ENCODE measurements at regions not wholly inside any gene's neighbourhood (a gene's known extent, or its start where the extent isn't known, plus 50 kb on each side); places are given as distances from the start of the nearest gene placed in this dataset.

DNA sequence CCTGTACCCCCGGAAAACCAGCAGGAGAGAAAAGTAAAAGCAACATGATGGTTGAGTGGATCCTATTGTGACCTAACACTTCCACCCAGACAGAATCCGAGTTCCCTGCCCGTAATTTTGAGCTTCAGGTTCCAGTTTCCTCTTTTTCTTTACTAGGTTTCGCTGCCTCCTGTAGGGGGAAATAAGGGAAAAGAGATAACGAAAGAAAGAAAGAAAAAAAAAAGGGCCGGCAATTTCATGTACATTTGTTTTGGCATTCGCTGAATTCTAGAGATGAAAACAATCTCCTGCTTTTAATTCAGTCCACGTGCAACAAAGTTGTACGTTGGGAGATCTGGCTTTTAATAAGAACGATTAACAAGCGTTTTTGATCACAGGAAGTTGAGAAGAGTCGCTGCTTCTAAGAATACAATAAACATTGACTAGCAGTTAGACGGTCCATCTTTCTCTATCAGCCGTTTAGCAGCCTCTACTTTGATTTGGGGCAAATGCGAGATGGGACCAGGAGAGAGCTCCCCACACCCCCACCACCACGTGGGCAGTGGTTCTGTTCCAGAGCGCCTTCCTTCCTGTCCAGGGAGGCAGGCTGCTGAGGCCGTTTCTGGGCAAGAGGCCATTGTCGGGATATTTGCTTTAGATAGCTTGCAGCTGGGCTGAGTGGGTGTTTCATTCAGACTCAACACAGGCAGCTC is 155.9 kb upstream of the RUNX1 start:
- Histone ChIP-seq H3K27me3 (no peaks in the 10 kb centered on the region), H3K9me3 (no peaks in the 10 kb centered on the region), H3K4me1 (peaks cover 0 to 41% (median 13%) of the 10 kb centered on the region in 4 donors), H3K36me3 (no peaks in the 10 kb centered on the region), H3K27ac (peak overlapping the region; percentile 6 to 77 (median 62)), H3K4me3 (peak overlapping the region; percentile 7 to 39 (median 24))
- no peak for TF ChIP-seq POLR2A (IDR thresholded peaks at IDR 0.05)
- peak in 1 of 2 donors; percentile 21 for TF ChIP-seq EP300 (IDR thresholded peaks at IDR 0.05)
- TF ChIP-seq, protein P1, sequence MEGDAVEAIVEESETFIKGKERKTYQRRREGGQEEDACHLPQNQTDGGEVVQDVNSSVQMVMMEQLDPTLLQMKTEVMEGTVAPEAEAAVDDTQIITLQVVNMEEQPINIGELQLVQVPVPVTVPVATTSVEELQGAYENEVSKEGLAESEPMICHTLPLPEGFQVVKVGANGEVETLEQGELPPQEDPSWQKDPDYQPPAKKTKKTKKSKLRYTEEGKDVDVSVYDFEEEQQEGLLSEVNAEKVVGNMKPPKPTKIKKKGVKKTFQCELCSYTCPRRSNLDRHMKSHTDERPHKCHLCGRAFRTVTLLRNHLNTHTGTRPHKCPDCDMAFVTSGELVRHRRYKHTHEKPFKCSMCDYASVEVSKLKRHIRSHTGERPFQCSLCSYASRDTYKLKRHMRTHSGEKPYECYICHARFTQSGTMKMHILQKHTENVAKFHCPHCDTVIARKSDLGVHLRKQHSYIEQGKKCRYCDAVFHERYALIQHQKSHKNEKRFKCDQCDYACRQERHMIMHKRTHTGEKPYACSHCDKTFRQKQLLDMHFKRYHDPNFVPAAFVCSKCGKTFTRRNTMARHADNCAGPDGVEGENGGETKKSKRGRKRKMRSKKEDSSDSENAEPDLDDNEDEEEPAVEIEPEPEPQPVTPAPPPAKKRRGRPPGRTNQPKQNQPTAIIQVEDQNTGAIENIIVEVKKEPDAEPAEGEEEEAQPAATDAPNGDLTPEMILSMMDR (IDR thresholded peaks at IDR 0.05) = peak in 1 of 5 experiments; percentile 21
- 21 to 22% methylated on average over 19 of the region's 19 CpGs for WGBS, 2 donors
- peak in 1 of 2 donors; percentile 34 for DNase-seq (ENCODE audit: low spot score in 2 of 2)

DNA sequence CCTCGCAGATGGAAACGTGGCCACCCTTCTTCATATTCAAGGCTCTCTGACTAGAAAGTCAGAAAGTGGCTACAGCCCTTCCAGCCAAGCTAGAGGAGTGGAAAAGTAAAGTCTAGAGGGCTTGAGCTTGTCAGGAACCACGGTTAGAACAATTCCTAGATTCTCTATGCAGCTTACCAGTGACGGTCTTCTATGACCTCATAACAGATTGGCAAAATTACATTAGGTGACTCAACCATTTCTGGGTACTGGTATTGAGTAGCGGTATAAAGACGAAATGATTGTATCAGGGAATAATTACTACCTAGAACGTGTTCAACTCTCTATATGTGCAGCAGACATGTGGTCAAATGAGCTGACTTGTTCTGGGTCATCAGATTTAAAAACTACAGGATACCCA is 155.0 kb upstream of the RUNX1 start:
- DNase-seq (ENCODE audit: low spot score in 2 of 2) = no peak
- TF ChIP-seq EP300 (IDR thresholded peaks at IDR 0.05) (no peak), POLR2A (IDR thresholded peaks at IDR 0.05) (no peak)
- TF ChIP-seq, protein P1 (IDR thresholded peaks at IDR 0.05) = no peak
- Histone ChIP-seq H3K9me3 (no peaks in the 10 kb centered on the region), H3K4me1 (peaks cover 0 to 41% (median 13%) of the 10 kb centered on the region in 4 donors), H3K4me3 (no peak overlapping the region), H3K27me3 (no peaks in the 10 kb centered on the region), H3K27ac (peak overlapping the region in 1 of 4 donors; percentile 48), H3K36me3 (no peaks in the 10 kb centered on the region)
- 91 to 95% methylated on average over 7 of the region's 7 CpGs for WGBS, 2 donors

DNA sequence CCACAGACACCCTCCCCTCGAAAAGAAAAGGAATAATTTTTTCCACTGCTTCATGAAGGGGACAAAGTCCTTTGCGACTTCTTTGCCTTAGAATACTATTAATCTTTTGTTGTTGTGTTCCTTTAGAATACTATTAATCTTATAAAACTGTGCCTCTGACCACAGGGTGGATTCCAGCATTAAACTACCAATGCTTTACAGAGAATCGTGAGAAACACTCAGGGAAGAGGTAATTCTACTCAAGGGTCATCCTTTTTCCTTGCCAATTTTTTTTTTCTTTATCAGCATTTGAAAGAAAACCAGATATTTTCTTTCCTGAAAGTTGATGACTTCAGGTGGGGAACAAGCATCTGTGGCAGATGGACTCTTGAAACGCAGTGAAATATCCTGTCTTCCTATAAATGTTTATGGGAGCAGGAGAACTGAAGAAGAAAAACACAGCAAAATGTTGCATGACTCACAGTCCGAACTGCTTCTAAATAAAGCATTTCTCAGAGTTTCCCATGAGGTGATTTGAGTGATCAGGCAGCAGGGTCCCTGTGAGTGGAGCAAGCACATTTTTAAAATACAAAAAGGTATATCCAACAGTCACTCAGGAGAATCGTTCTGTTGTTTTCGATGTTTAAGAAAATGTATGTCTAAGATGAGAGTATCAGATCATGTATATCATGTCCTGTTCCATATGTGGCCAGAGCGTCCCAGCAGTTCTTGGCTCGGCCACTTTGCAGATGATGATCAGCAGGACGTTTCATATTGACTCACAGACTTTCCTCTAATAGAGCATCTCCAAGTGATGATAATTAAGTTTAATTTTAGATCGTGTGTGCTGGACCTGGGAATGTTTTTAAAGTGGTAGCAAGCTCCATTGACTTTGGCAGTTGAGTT is 154.2 kb upstream of the RUNX1 start:
- Histone ChIP-seq H3K27me3 (no peaks in the 10 kb centered on the region), H3K27ac (peak overlapping the region in 1 of 4 donors; percentile 48), H3K36me3 (no peaks in the 10 kb centered on the region), H3K4me3 (no peak overlapping the region), H3K9me3 (no peaks in the 10 kb centered on the region), H3K4me1 (peaks cover 0 to 41% (median 13%) of the 10 kb centered on the region in 4 donors)
- 56 to 61% methylated on average over 11 of the region's 11 CpGs for WGBS, 2 donors
- no peak for TF ChIP-seq EP300 (IDR thresholded peaks at IDR 0.05)
- no peak for TF ChIP-seq POLR2A (IDR thresholded peaks at IDR 0.05)
- TF ChIP-seq, protein P1 (IDR thresholded peaks at IDR 0.05) = no peak
- no peak for DNase-seq (ENCODE audit: low spot score in 2 of 2)

DNA sequence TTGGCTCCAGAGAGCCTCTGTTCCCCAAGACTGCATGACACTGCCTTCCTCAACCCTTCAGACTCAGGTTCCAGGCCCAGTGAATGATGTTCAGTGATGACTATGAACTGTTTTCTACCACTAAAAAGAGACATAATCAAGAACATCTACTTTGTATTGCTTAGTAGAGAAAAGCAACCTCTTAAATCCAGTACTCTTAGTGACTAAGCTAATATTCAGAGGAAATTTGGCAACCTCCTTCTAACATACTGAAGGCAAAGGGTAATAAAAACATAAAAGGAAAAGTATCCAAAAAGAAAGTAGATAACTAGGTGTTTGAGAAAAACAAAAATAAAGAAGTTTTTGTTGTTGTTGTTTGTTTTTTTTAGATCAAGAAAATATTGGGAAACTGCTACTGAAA is 153.3 kb upstream of the RUNX1 start:
- H3K36me3 ChIP-seq = no peaks in the 10 kb centered on the region
- TF ChIP-seq, protein P1 (IDR thresholded peaks at IDR 0.05) = no peak
- TF ChIP-seq EP300 (IDR thresholded peaks at IDR 0.05) = no peak
- no peak for TF ChIP-seq POLR2A (IDR thresholded peaks at IDR 0.05)
- no peak overlapping the region for H3K4me3 ChIP-seq
- H3K27me3 ChIP-seq = no peaks in the 10 kb centered on the region
- H3K4me1 ChIP-seq = peaks cover 0 to 40% (median 13%) of the 10 kb centered on the region in 4 donors
- H3K9me3 ChIP-seq = no peaks in the 10 kb centered on the region
- H3K27ac ChIP-seq = peak overlapping the region in 1 of 4 donors; percentile 8
- DNase-seq (ENCODE audit: low spot score in 2 of 2) = no peak

DNA sequence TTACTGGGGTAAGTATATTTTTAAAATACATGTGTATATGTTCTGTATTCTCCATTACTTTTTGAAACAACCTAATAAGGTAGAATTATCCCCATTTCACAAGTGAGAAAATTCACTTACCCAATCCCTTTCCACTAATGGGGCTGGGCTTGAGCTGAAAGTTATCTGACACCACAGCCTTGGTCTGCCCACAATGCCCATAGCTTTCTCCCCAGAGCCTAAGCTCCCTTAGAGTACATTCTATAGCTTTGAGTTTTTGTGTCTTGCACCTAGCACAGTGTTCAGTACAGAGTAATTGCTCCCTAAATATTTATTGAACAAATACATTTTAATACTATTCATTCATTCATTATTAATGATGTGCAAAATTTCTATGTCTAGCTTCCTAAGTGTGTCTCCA is 152.7 kb upstream of the RUNX1 start:
- Histone ChIP-seq H3K27me3 (no peaks in the 10 kb centered on the region), H3K9me3 (no peaks in the 10 kb centered on the region), H3K4me1 (peaks cover 0 to 35% (median 13%) of the 10 kb centered on the region in 4 donors), H3K36me3 (no peaks in the 10 kb centered on the region), H3K27ac (peak overlapping the region in 1 of 4 donors; percentile 8), H3K4me3 (no peak overlapping the region)
- TF ChIP-seq POLR2A (IDR thresholded peaks at IDR 0.05) (no peak), EP300 (IDR thresholded peaks at IDR 0.05) (no peak)
- TF ChIP-seq, protein P1 (IDR thresholded peaks at IDR 0.05) = no peak
- no peak for DNase-seq (ENCODE audit: low spot score in 2 of 2)

All from tibial nerve (tissue), 4 donors.